M059J (cell line): ENCODE measurements at regions not wholly inside any gene's neighbourhood (a gene's known extent, or its start where the extent isn't known, plus 50 kb on each side); places are given as distances from the start of the nearest gene placed in this dataset.
"Not testable (repeated sequence)": the region's sequence is repeated elsewhere in the genome, so short reads cannot be mapped to it uniquely, and the experiment has no call there.

ENCODE experiments used
- DNase-seq: peaks from one replicate; pipeline ENCODE4 v3.0.0-alpha.2; 2012; ENCODE audit warnings: low read depth

DNA sequence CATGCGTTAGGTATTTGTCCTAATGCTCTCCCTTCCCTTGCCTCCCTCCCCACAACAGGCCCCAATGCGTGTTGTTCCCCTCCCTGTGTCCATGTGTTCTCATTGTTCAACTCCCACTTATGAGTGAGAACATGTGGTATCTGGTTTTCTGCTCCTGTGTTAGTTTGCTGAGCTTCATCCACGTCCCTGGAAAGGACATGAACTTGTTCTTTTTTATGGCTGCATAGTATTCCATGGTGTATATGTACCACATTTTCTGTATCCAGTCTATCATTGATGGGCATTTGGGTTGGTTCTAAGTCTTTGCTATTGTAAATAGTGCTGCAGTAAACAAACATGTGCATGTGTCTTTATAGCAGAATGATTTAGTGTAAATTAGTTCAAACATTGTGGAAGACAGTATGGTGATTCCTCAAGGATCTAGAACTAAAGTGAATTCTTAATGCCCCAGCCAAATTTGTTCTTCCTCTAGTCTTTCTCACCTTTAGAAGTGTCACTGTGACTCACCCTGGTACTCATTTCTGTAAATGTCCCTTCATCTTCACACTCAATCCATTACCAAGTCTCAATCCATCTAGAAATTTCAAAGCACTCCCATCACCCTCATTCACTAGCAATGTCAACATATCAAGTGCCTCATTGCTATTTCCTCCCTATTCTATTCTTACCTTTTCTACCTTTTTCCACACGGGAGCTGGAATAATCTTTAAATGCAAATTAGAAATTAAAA is 123.9 kb downstream of the MREG start:
- DNase-seq, result not testable (repeated sequence)

DNA sequence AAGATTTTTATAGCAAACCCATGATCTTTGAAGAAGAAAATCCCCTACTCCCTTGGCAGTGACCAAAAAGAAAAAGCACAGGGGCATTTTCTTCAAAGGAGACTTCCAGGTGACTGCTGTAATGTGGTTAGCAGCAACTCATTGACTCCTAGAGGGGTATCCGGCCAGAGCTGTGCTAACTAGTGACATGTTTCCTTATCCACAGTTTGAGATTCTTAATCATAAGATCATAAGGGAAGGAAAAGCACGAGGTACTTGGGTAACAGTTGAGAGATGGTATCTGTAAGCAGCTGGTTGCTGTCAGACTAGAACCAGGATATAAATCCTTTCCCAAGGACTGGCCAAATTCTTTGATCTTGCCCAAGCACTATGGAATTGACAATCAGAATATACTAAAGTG is 124.7 kb downstream of the MREG start:
- no peak for DNase-seq

DNA sequence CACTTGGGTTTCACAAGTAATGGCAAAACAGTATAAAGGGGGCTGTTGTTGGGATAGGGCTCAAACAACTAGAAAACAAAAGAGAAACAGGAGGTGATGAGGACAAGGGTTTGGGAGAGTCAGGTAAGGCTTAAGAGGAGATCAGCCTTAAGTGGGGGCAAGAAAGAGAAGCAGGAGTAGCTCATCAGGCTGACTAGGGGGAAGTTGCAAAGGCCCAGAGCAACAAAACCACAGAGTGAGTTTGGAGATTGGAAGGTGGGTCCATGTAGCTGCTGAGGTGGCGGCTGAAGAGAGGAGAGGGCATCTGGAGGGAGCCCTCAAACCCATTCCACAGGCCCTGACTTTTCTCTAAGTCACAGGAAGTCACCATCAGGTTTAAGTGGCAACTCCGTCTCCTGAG is 126.0 kb downstream of the MREG start:
- DNase-seq, result no peak

DNA sequence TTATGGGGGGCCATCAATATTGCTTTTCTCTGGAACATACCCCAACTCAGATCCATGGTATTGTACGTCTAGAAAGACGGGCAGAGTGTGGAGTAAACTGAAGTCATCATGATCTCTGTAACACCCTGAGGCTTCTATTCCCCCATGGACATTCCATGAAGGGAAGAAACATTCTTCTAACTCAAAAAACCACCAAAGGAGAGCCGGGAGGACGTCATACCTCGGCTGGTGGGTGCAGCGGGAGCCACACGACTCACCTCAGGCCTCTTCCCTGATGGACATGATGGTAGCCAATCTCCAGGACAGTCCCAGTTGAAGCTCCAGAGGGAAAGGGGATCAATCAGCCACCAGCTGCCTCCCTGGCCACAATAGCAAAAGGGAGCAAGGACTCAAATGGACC is 127.3 kb downstream of the MREG start:
- no peak for DNase-seq

DNA sequence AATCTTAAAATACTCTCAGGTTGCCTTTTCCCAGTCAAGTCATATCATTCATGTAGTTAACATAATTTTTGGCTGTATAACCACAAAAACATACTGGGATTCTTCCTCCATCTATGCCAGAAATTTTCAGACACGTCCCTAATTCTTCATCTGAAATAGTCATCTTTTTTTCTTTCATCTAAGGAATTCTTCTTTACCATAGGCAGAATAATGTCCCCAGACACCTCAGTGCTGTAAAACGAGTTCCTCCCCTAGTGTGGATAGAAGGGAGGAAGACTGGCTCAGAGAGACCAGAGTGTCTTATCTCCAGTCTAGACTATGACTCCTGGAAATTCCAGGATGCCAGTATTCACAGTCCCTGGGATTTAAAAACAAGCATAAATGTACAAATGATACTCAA is 127.8 kb downstream of the MREG start:
- DNase-seq, result no peak

DNA sequence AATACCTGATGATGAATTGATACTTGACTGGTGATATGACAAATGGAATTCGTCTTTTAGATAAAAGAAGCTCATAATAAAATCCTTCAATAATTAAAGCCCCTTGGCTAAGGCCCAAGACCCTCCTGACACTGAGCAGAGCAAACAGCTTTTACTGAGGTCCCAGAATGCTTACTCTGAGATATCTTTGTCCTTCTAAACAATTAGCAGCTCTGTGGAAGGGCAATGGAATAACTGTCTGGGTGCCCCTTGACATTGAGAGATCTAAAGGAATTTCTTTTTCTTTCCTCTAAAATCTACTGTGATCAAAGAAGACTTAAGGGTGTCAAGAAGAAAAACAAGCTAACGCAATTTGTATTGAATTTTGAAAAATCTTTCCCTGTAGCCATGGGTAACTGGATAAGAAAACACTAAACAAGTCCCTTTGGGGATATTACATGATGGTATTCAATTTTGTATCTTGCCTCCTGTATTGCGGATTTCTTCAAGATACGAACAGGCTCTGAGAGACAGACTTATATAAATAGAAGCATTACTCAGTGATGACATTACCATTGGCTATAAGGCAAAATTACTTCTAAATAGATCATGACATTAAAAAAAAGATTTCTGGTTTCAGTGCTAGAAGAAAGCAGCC is 128.8 kb downstream of the MREG start:
- no peak for DNase-seq

DNA sequence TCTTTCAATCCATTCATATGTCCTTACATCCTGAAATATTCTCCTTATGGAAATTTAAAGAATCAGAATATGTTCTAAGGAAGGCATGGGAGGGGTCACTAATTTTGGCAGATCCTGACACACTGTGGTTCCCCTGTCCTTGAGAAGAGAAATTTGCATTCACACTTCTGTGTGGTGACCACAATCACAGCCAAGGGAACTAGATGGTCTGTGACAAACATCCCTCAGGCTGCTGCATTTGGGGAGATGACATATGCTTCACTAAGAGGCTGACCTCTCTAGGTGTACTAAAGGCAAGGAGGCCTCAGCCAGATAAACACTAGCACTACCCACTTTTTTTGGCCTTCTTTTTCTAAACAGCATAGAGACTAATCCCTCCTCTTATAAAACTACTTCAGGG is 129.6 kb downstream of the MREG start:
- no peak for DNase-seq

DNA sequence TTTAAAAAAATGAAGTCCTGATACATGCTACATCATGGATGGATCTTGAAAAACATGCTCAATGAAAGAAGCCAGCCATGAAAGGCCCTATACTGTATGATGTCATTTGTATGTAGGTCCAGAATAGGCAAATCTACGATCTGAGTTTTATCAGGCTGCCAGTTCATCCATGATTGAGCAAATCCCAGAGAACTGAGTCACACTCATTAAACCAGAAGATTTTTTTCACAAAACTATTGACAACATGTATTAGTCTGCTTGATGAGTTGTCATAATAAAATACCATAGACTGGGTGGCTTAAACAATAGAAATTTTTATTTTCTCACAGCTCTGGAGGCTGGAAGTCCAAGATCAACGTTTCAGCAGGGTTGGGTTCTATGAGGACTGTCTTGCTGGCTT is 130.7 kb downstream of the MREG start:
- peak; percentile 57 for DNase-seq

DNA sequence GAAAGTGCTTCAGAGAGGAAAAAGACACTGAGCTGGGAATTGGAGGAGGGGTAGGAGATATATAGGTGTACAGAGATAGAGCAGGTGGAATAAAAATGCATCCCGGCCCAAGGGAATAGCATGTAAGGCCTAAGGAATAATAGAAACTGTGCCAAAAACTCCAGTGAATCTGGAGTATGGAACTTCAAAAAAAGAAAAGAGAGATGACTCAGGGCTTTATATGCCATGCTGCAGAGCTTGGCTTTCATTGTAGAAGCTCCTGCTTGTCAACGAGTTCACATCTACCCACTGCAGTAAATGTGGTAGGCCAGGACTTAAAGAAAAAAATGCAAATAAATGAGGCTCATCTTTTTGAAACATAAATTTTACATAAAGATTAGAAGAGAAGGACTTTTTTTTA is 131.8 kb downstream of the MREG start:
- DNase-seq, result no peak

DNA sequence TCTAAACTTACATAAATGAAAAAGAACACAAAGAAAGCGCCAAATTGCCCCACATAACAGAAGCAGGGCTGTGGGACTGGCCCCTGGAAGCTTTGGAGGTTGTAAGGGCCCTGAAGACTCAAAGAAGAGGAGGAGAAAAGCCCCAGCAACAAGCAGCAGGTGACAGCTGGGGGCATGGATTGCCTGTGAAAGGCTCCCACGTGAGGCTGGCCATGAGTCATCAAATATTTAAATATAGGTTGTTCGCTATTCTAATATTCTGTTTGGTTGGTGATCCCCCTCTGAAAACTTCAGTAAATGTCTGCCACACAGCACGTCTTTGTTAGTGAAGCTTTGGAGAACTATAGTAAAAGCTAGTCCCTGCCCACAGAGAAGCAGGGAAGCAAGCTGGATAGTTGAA is 132.4 kb downstream of the MREG start:
- DNase-seq, result no peak

DNA sequence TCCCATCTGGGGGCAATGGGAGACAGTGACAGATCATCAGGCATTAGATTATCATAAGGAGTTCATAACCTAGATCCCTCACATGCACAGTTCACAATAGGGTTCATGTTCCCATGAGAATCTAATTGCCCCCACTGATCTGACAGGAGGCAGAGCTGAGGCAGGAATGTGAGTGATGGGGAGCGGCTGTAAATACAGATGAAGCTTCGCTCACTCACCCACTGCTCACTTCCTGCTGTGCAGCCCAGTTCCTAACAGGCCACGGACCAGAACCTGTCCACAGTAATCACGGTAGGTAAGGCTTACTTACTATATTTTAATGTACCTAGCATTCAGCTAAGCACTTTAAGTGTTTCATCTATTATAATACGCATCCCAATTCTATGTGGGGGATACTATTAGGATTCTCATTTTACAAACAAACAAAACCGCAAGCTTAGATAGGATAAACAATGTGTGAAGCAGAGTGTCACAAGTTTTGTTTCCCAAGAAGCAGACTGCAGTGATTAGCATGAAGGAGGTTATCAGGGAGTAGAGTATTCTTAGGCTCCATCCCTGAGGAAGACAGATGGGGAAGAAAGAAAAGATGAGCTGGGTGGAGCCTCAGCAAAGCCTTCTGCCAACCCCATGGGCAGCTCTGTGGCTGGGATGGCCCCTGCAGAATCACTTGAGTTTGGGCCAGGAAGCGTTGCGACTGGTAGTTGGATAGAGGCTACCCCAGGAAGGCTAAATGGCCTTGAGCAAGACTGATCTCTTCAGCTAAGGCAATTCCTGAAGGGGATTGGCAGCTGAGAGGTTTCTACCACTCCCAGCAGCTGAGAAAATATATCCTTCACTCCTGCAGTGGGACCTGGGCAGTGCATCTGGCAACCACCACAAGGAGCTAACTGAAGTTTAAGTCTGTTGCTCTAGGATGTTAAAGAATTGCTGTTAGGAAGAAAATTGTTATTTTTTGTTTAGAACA is 133.1 kb downstream of the MREG start:
- DNase-seq, result peak; percentile 34

DNA sequence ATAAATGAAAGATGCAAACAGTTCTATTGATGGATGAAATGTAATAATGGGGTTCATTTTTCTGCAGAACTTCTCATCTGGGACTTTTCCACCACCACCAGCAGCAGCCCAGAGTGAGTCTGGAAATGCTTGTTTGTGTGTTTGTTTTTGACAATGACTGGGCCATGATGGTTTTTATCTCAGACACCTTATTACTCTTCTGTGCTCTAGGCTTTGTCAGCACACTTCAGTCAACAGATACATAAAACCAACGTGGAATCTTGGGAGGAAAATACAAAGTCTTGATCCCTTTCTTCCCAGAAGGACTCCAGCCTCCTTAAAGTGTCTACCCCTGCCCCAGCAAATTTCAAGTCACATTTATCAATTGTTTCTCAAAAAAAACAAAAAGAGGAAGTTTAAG is 134.0 kb downstream of the MREG start:
- DNase-seq, result no peak

DNA sequence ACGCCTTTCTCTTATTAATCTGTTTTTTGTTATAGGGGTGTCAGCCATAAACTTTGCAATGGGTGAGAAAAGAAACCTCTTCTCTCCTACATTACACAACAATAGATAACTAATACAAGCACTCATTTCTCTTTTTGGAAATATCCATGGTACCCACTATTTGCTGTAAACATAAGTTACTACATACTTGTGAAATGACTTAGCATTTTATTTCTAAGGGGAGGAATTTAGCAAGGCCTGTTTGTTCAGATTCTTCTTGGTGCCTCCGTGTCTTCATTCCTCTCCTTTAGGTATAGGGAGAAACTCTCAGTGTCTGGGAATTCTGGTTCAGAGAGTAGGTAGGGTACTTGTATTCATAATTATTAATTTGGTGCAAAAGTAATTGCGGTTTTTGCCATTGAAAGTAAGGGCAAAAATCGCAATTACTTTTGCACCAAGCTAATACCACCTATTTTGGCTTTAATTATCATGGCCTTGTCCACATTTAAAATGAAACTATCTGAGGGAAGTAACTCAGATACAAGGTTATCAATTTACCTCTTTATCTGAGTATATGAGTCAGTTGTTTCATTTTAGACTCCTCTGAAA is 134.8 kb downstream of the MREG start:
- peak; percentile 23 for DNase-seq

DNA sequence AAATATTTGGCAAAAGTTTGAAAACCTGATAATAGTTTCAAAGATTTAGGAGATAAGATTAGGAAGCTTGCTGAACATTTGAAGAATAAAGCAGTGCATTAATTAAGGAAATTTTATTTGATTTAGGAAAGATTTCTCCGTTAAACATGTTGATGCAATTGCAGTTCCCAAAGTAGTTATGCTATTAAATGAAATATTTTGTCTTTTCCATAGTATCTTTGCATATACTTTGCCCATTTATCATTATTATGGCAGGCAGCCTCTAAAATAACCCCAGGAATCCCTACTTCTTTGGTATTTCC is 136.5 kb downstream of the MREG start:
- no peak for DNase-seq

DNA sequence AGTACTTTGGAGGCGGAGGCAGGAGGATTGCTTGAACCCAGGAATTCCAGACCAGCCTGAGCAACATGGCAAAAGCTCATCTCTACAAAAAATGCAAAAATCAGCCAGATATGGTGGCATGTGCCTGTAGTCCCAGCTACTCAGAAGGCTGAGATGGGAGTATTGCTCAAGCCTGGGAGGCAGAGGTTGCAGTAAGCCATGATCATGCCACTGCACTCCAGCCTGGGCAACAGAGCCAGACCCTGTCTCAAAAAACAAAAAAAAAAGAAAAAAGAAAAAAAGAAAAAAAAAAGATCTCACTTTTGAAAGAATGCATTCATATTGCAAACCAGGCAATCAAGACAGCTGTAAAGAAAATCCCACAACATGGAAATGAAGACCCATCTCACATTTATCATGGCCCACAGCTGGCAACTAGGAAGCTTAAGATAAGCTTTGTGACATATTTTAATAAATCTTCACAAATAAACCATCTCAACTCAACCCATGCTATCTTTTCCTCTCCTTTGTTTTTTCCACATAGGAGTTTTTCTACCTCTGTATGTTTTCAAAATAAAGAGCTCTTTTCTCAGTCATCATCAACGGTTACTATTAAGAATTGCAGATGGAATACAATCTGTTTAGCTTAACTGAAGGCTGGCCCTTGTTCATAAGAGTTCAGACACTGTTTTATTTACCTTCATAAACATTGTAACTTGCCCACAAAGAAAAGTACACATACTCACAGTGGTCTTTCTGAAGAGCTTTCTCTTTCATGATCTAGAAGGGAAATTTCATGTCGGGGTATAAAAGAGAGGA is 137.0 kb downstream of the MREG start:
- no peak for DNase-seq

DNA sequence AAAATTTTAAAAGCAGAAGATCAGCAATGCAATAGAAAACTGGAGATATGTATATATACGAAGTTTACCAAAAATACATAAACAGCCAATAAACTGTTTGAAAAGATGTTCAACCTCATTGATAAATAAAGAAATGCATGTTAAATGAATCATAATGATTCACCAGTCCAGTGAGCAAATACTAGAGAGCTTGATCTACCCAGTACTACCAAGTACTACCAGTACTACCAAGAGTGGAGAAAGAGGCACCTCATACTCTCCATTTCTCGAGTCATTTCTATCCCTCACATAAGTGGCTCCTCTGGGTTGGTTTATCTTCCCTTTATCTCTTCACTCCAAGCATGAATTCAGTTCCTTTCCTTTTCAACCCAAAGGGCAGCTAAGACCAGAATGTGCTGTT is 138.9 kb downstream of the MREG start:
- no peak for DNase-seq

DNA sequence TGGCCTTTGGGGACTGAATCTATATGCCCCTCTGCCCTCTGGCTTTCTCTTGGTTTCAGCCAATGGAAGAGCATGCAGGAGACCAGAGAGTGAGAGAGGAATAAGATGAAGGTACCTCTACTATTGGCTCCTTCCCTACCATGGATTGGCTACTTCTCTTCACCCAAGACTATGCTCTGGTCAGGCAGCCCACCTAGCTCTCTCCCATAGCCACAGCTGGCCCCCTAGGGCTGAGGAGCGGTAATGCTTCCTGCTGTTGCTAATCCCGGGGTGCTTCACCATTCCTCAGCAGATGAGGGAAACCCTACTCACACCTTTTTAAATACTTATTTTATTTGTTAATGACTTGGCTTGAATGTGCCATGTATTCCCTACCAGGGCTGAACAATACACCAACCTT is 142.4 kb downstream of the MREG start:
- no peak for DNase-seq

DNA sequence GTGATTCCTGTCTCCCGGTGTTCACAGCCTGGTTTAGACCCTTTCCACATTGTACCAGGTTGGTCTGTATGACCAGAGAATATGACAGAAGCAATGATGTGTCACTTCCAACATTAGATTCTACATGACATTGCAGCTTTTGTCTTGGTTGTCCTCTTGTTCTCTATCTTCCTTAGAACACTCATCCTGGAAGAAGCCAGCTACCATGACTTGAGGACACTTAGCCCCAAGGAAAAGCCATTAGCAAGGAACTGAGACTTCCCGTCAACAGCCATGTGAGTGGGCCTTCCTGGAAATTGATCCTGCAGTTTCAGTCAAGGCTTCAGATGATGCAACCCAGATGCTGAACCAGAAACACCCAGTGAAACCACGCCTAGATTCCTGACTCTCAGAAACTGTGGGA is 143.3 kb downstream of the MREG start:
- DNase-seq, result no peak

DNA sequence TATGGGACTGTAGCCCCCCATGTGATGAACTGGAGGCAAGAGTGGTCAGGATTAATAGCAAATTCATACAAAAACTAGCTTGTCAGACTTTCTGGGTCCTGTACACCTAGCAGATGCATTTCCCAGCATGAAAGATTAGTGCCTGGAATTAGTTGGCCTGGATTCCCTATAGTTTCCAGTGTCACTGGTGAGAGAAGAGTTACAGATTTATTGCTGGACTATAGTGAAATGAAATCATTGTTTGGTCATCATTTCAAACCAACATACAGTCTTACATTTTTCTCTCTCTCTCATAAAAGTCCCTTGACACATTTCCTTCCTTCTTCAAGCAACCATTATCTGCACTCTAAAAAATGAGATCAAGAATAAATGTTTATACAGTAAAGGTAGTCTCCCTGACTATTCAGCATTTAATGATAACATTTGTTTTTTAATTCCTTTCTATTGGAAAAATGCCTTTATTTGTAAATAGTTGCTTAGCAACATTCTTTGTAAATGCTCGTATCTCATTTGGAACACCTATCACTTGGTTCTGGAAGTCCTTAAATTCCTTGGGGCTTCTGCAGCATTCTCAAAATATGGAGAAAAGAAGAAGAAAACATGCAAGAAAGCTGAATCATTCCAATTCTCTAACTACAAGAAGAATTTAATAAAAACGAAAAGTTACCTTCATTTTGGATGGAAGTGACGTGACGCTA is 144.4 kb downstream of the MREG start:
- no peak for DNase-seq

DNA sequence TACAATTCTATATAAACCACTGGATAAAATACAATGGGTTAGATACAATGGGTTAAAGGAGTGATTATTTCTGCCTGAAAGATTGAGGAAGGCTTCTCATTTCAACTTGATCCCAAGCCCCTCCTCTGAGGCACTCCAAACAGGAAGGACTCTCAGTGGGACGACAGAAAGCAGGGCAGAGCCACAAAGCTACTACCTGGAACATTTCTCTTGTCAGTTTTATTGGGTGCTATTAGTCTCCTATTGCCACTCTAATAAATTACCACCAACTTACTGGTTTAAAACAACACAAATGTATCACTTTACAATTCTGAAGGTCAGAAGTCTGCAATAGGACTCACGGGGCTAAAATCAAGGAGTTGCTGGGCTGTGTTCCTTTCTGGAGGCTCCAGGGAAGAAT is 146.7 kb downstream of the MREG start:
- no peak for DNase-seq

DNA sequence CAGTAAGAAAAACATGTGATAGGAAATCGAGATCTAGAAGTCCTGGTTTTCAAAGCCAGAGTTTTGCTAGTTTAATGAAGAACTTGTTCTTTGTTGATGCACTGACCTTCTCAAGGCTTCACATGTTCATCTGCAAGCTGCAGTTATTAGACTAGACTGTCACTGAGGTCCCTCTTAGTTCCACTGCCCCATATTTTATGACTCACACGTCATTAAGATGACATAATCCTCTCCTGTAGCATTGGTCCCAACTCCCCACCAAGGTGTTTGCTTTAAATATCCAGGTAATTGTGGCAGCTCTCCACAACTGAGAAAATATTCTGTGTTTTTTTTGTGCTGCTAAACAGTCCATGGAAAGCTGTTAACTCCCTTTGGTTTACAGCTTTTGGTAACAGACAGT is 149.7 kb downstream of the MREG start:
- DNase-seq, result no peak
